ENCODE measurements at regions not wholly inside any gene's neighbourhood (a gene's known extent, or its start where the extent isn't known, plus 50 kb on each side); places are given as distances from the start of the nearest gene placed in this dataset.

DNA sequence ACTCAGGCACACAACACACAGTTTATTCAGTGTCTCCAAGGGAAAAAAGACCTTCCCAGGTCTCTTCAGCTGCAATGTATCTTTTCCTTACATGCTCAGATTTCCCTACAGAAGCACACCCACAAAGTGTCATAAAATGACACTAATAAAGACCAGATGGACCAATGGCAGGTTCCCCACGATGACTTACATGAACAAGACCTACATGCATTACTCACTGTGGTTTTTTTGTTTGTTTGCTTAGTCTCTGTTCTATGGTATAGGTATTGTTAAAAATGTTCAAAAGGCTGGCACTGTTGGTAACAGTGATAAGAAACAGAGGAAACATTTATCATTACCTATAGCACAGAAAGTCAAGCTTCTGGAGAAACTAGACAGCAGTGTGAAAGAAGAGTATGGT lies 318.2 kb upstream of the TMCO5A start:
- TF ChIP-seq, protein P1, sequence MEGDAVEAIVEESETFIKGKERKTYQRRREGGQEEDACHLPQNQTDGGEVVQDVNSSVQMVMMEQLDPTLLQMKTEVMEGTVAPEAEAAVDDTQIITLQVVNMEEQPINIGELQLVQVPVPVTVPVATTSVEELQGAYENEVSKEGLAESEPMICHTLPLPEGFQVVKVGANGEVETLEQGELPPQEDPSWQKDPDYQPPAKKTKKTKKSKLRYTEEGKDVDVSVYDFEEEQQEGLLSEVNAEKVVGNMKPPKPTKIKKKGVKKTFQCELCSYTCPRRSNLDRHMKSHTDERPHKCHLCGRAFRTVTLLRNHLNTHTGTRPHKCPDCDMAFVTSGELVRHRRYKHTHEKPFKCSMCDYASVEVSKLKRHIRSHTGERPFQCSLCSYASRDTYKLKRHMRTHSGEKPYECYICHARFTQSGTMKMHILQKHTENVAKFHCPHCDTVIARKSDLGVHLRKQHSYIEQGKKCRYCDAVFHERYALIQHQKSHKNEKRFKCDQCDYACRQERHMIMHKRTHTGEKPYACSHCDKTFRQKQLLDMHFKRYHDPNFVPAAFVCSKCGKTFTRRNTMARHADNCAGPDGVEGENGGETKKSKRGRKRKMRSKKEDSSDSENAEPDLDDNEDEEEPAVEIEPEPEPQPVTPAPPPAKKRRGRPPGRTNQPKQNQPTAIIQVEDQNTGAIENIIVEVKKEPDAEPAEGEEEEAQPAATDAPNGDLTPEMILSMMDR (IDR thresholded peaks at IDR 0.05; ENCODE audit: low read depth, low read length, poor library complexity, severe bottlenecking): no peak
- TF ChIP-seq EZH2phosphoT487 (IDR thresholded peaks at IDR 0.05; ENCODE audit: borderline replicate concordance, low read length): no peak
